OCI-LY7 (cell line): ENCODE measurements at regions not wholly inside any gene's neighbourhood (a gene's known extent, or its start where the extent isn't known, plus 50 kb on each side); places are given as distances from the start of the nearest gene placed in this dataset.

ENCODE experiments used
- BruUV-seq: library from RNA; stranded (reverse); fragments of 400-500 nt; replicated peaks from 2 replicates; lab custom pipeline; 2021; lab: Mats Ljungman, UMichigan
- CTCF ChIA-PET: fragments of 300-600 bp; sonication (Branson Sonifier 250); formaldehyde crosslinking; loops from one replicate; lab custom pipeline; 2022; ENCODE audit warnings: antibody characterized with exemption; ENCODE audit not compliant: unreplicated experiment; lab: Charles Lee
- POLR2A ChIA-PET: fragments of 300-600 bp; sonication (Branson Sonifier 250); formaldehyde crosslinking; loops from one replicate; lab custom pipeline; 2022; ENCODE audit warnings: antibody characterized with exemption; lab: Charles Lee
- DNase-seq: peaks from one replicate; pipeline ENCODE4 v3.0.0-alpha.2; 2015; ENCODE audit warnings: low spot score
- H2AFZ ChIP-seq: fragments of 200-600 bp; sonication (generic), shearing (Covaris generic); 2 replicates; pipeline ENCODE4 v1.6.1; 2014; ENCODE audit warnings: mild to moderate bottlenecking, antibody characterized with exemption, low read length, moderate library complexity
- H3K27ac ChIP-seq: fragments of 200-600 bp; sonication (generic); 2 replicates; pipeline ENCODE4 v1.5.1; 2014; ENCODE audit warnings: mixed run types, low read depth, mild to moderate bottlenecking, moderate library complexity, low read length, inconsistent platforms; ENCODE audit not compliant: poor library complexity, severe bottlenecking
- H3K36me3 ChIP-seq: fragments of 200-600 bp; sonication (generic); 2 replicates; pipeline ENCODE4 v1.6.1; 2014; ENCODE audit warnings: mild to moderate bottlenecking, antibody characterized with exemption, low read length, moderate library complexity, mixed read lengths; ENCODE audit not compliant: insufficient read depth
- H3K4me1 ChIP-seq: fragments of 200-600 bp; sonication (generic); 2 replicates; pipeline ENCODE4 v1.5.1; 2014; ENCODE audit warnings: mild to moderate bottlenecking, low read length; ENCODE audit not compliant: insufficient read depth, poor library complexity, severe bottlenecking
- H3K4me2 ChIP-seq: fragments of 200-600 bp; sonication (generic); 2 replicates; pipeline ENCODE4 v1.6.1; 2014; ENCODE audit warnings: mild to moderate bottlenecking, low read length
- H3K4me3 ChIP-seq: fragments of 200-600 bp; sonication (generic); 2 replicates; pipeline ENCODE4 v1.5.1; 2014; ENCODE audit warnings: mild to moderate bottlenecking, low read depth, low read length; ENCODE audit not compliant: poor library complexity, severe bottlenecking
- H3K79me2 ChIP-seq: fragments of 200-600 bp; sonication (generic); 2 replicates; pipeline ENCODE4 v1.6.1; 2016; ENCODE audit warnings: low read depth, mild to moderate bottlenecking, low read length, moderate library complexity, mixed read lengths; ENCODE audit not compliant: insufficient read depth
- H3K9me2 ChIP-seq: fragments of 200-600 bp; sonication (generic); 2 replicates; pipeline ENCODE4 v1.6.1; 2016; ENCODE audit warnings: mild to moderate bottlenecking, low read length, mixed read lengths; ENCODE audit not compliant: insufficient read depth
- H3K9me3 ChIP-seq: fragments of 200-600 bp; sonication (generic); 2 replicates; pipeline ENCODE4 v1.6.1; 2014; ENCODE audit warnings: mild to moderate bottlenecking, mixed run types, low read length, mixed read lengths
- H4K20me1 ChIP-seq: fragments of 200-600 bp; sonication (generic); 2 replicates; pipeline ENCODE4 v1.6.1; 2014; ENCODE audit warnings: mild to moderate bottlenecking, antibody characterized with exemption, low read length, moderate library complexity, mixed read lengths; ENCODE audit not compliant: insufficient read depth
- CTCF ChIP-seq: fragments of 200-600 bp; sonication (generic); conservative IDR thresholded peaks from 2 replicates; pipeline ENCODE4 v1.5.1; 2014; ENCODE audit warnings: mild to moderate bottlenecking, antibody characterized with exemption, low read length, moderate library complexity, mixed read lengths
- EZH2phosphoT487 ChIP-seq: fragments of 200-600 bp; sonication (generic); IDR thresholded peaks from 2 replicates; pipeline ENCODE4 v1.6.1; 2018; ENCODE audit warnings: low read depth, borderline replicate concordance, mild to moderate bottlenecking, mixed run types, antibody characterized with exemption, low read length, moderate library complexity, mixed read lengths
- intact Hi-C: fragments of 100-400 bp; cut with micrococcal nuclease; formaldehyde crosslinking; loops from one replicate; pipeline ENCODE4 v1.10.0; 2022; ENCODE audit not compliant: unreplicated experiment

GRCh38 chr1:232226197-232226712 lies 403.7 kb downstream of the SIPA1L2 start:
- no peak overlapping the region for H3K4me2 ChIP-seq
- H3K36me3 ChIP-seq, result no peaks in the 10 kb centered on the region
- no peaks in the 10 kb centered on the region for H4K20me1 ChIP-seq
- H2AFZ ChIP-seq, result no peak overlapping the region
- H3K79me2 ChIP-seq, result no peaks in the 10 kb centered on the region
- POLR2A ChIA-PET, result no interaction called here
- H3K9me2 ChIP-seq, result no peaks in the 10 kb centered on the region
- H3K4me3 ChIP-seq, result no peak overlapping the region
- intact Hi-C loops, result no loop called here
- no peak overlapping the region for H3K27ac ChIP-seq
- DNase-seq, result no peak
- no TSS peak for BruUV-seq
- H3K9me3 ChIP-seq, result no peaks in the 10 kb centered on the region
- no peak for TF ChIP-seq EZH2phosphoT487
- no peak for TF ChIP-seq CTCF
- no peaks in the 10 kb centered on the region for H3K4me1 ChIP-seq
- CTCF ChIA-PET, result no interaction called here

GRCh38 chr1:232225336-232226131 lies 404.4 kb downstream of the SIPA1L2 start:
- Histone ChIP-seq H3K79me2 (no peaks in the 10 kb centered on the region), H3K4me2 (no peak overlapping the region), H3K27ac (no peak overlapping the region), H2AFZ (no peak overlapping the region), H3K9me2 (no peaks in the 10 kb centered on the region), H3K36me3 (no peaks in the 10 kb centered on the region), H3K4me1 (no peaks in the 10 kb centered on the region), H3K9me3 (no peaks in the 10 kb centered on the region), H3K4me3 (no peak overlapping the region), H4K20me1 (no peaks in the 10 kb centered on the region)
- intact Hi-C loops, result no loop called here
- TF ChIP-seq CTCF (no peak), EZH2phosphoT487 (no peak)
- no peak for DNase-seq
- CTCF ChIA-PET, result no interaction called here
- no TSS peak for BruUV-seq
- POLR2A ChIA-PET, result no interaction called here

- no peak for TF ChIP-seq EZH2phosphoT487
- Histone ChIP-seq H3K27ac (no peak overlapping the region), H2AFZ (no peak overlapping the region), H3K79me2 (no peaks in the 10 kb centered on the region), H3K4me3 (no peak overlapping the region), H3K36me3 (no peaks in the 10 kb centered on the region), H3K9me3 (no peaks in the 10 kb centered on the region), H3K4me2 (no peak overlapping the region), H3K9me2 (no peaks in the 10 kb centered on the region), H3K4me1 (no peaks in the 10 kb centered on the region), H4K20me1 (no peaks in the 10 kb centered on the region)
- CTCF ChIA-PET, result no interaction called here
- no TSS peak for BruUV-seq
- intact Hi-C loops, result no loop called here
- DNase-seq, result no peak
- POLR2A ChIA-PET, result no interaction called here
Measured at GRCh38 chr1:232223887-232224286, 406.0 kb downstream of the SIPA1L2 start.
